ENCODE measurements at regions not wholly inside any gene's neighbourhood (a gene's known extent, or its start where the extent isn't known, plus 50 kb on each side); places are given as distances from the start of the nearest gene placed in this dataset.
"Not testable (repeated sequence)": the region's sequence is repeated elsewhere in the genome, so short reads cannot be mapped to it uniquely, and the experiment has no call there.

DNA sequence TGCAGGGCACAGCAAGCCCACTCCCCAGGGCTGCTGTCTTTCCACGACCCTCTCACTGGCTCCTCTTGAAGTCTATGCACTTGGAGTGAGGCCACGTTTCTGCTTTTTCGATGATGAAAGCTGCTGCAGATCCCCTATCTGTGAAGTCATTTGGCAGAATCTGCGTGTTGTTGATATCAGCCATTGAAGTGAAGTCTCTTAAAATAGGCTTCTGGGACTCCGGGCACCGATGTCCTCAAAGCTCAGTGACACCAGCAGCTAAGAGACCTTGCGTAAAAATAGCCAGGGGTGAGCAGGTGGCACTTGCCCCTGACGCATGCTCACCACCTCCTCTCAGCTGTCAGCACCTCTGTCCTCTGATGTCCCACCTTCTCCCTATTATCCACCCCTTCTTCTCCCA is 89.4 kb upstream of the FHL2 start:
- H2AFZ ChIP-seq (ENCODE audit: low read depth) = no peak overlapping the region
- no peaks in the 10 kb centered on the region for H3K27me3 ChIP-seq (ENCODE audit: insufficient read depth, low read depth)
- H3K79me2 ChIP-seq (ENCODE audit: insufficient read depth, low read depth) = no peaks in the 10 kb centered on the region
- no peaks in the 10 kb centered on the region for H3K4me1 ChIP-seq (ENCODE audit: low read depth, poor library complexity, severe bottlenecking)
- no peaks in the 10 kb centered on the region for H4K20me1 ChIP-seq (ENCODE audit: insufficient read depth)
- H3K36me3 ChIP-seq (ENCODE audit: insufficient read depth) = no peaks in the 10 kb centered on the region
- no peak overlapping the region for H3K4me2 ChIP-seq
- H3K27ac ChIP-seq = no peak overlapping the region
- no peak overlapping the region for H3K9ac ChIP-seq
- no peak overlapping the region for H3K4me3 ChIP-seq (IDR thresholded peaks at IDR 0.05; ENCODE audit: insufficient read depth, low read depth, low read length)
- TF ChIP-seq, protein P1, sequence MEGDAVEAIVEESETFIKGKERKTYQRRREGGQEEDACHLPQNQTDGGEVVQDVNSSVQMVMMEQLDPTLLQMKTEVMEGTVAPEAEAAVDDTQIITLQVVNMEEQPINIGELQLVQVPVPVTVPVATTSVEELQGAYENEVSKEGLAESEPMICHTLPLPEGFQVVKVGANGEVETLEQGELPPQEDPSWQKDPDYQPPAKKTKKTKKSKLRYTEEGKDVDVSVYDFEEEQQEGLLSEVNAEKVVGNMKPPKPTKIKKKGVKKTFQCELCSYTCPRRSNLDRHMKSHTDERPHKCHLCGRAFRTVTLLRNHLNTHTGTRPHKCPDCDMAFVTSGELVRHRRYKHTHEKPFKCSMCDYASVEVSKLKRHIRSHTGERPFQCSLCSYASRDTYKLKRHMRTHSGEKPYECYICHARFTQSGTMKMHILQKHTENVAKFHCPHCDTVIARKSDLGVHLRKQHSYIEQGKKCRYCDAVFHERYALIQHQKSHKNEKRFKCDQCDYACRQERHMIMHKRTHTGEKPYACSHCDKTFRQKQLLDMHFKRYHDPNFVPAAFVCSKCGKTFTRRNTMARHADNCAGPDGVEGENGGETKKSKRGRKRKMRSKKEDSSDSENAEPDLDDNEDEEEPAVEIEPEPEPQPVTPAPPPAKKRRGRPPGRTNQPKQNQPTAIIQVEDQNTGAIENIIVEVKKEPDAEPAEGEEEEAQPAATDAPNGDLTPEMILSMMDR (conservative IDR thresholded peaks at IDR 0.05; ENCODE audit: low read depth, low read length) = no peak

GRCh38 chr2:105487142-105488069 is 88.6 kb upstream of the FHL2 start:
- Histone ChIP-seq H3K27me3 (ENCODE audit: insufficient read depth, low read depth) (no peaks in the 10 kb centered on the region), H3K4me2 (no peak overlapping the region), H2AFZ (ENCODE audit: low read depth) (no peak overlapping the region), H3K4me3 (IDR thresholded peaks at IDR 0.05; ENCODE audit: insufficient read depth, low read depth, low read length) (no peak overlapping the region), H3K27ac (no peak overlapping the region), H4K20me1 (ENCODE audit: insufficient read depth) (no peaks in the 10 kb centered on the region), H3K36me3 (ENCODE audit: insufficient read depth) (no peaks in the 10 kb centered on the region), H3K79me2 (ENCODE audit: insufficient read depth, low read depth) (no peaks in the 10 kb centered on the region), H3K4me1 (ENCODE audit: low read depth, poor library complexity, severe bottlenecking) (no peaks in the 10 kb centered on the region), H3K9ac (no peak overlapping the region)
- TF ChIP-seq, protein P1 (conservative IDR thresholded peaks at IDR 0.05; ENCODE audit: low read depth, low read length) = no peak

DNA sequence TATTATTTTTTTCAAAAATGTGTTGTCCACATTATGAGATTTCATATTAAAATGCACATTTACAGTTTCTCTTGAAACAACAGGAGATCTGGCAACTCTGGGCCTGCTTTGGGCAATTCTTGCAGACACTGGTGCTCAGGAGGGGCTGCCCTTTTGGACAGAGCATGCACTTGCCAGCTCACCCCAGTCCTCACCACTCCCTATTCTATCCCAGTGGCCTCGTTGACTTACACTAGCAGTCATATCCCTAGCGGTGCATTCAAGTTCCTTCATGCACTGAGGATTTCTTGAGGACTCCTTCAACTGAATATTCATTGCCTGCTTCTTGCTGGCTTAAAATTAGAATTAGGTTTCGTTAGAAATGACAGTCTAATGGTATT is 87.9 kb upstream of the FHL2 start:
- Histone ChIP-seq H4K20me1 (ENCODE audit: insufficient read depth) (no peaks in the 10 kb centered on the region), H3K27me3 (ENCODE audit: insufficient read depth, low read depth) (no peaks in the 10 kb centered on the region), H3K36me3 (ENCODE audit: insufficient read depth) (no peaks in the 10 kb centered on the region), H3K4me3 (IDR thresholded peaks at IDR 0.05; ENCODE audit: insufficient read depth, low read depth, low read length) (no peak overlapping the region), H3K9ac (no peak overlapping the region), H3K79me2 (ENCODE audit: insufficient read depth, low read depth) (no peaks in the 10 kb centered on the region), H3K4me1 (ENCODE audit: low read depth, poor library complexity, severe bottlenecking) (no peaks in the 10 kb centered on the region), H3K27ac (no peak overlapping the region), H3K4me2 (no peak overlapping the region), H2AFZ (ENCODE audit: low read depth) (no peak overlapping the region)
- TF ChIP-seq, protein P1 (conservative IDR thresholded peaks at IDR 0.05; ENCODE audit: low read depth, low read length) = no peak

DNA sequence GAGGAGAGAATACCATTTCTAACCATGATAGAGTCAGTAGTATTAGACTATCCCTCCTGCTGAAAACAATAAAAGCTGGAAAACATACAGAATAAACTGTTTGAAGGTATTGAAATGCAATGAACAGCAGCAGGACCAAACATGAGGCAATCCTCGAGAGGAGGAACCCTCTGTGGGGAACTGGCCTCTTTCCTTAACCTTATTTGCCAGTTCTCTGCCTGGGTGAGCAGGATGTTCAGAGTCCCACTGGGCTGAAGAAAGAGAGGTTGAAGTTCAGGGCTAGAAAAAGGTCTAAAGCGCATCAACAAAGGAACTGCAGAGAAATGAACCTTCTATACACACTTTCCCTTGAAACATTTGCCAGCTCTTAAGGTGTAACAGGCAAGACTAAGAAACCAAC is 79.8 kb upstream of the FHL2 start:
- no peaks in the 10 kb centered on the region for H3K36me3 ChIP-seq (ENCODE audit: insufficient read depth)

GRCh38 chr2:105477050-105477620 is 78.3 kb upstream of the FHL2 start:
- H2AFZ ChIP-seq (ENCODE audit: low read depth); H3K4me2 ChIP-seq; H3K27me3 ChIP-seq (ENCODE audit: insufficient read depth, low read depth); H3K36me3 ChIP-seq (ENCODE audit: insufficient read depth); H3K4me1 ChIP-seq (ENCODE audit: low read depth, poor library complexity, severe bottlenecking); H4K20me1 ChIP-seq (ENCODE audit: insufficient read depth); H3K27ac ChIP-seq; H3K9ac ChIP-seq; H3K79me2 ChIP-seq (ENCODE audit: insufficient read depth, low read depth); H3K4me3 ChIP-seq (IDR thresholded peaks at IDR 0.05; ENCODE audit: insufficient read depth, low read depth, low read length): not testable (repeated sequence)

More for the DNA sequence above, 79.8 kb upstream of the FHL2 start:
- TF ChIP-seq, protein P1 (conservative IDR thresholded peaks at IDR 0.05; ENCODE audit: low read depth, low read length) = no peak
- no peak overlapping the region for H2AFZ ChIP-seq (ENCODE audit: low read depth)
- no peaks in the 10 kb centered on the region for H3K27me3 ChIP-seq (ENCODE audit: insufficient read depth, low read depth)
- no peak overlapping the region for H3K4me3 ChIP-seq (IDR thresholded peaks at IDR 0.05; ENCODE audit: insufficient read depth, low read depth, low read length)
- no peaks in the 10 kb centered on the region for H4K20me1 ChIP-seq (ENCODE audit: insufficient read depth)
- H3K4me2 ChIP-seq = no peak overlapping the region
- H3K9ac ChIP-seq = no peak overlapping the region
- H3K4me1 ChIP-seq (ENCODE audit: low read depth, poor library complexity, severe bottlenecking) = no peaks in the 10 kb centered on the region
- no peaks in the 10 kb centered on the region for H3K79me2 ChIP-seq (ENCODE audit: insufficient read depth, low read depth)
- no peak overlapping the region for H3K27ac ChIP-seq
